Neural crest cell (in vitro differentiated cells): ENCODE measurements at regions not wholly inside any gene's neighbourhood (a gene's known extent, or its start where the extent isn't known, plus 50 kb on each side); places are given as distances from the start of the nearest gene placed in this dataset.
"Not testable (repeated sequence)": the region's sequence is repeated elsewhere in the genome, so short reads cannot be mapped to it uniquely, and the experiment has no call there.

ENCODE experiments used
- DNase-seq: peaks from one replicate; pipeline ENCODE4 v3.0.0; 2021; ENCODE audit warnings: low read depth, mixed read lengths, low spot score
- H3K27ac Mint-ChIP-seq: one replicate; pipeline ENCODE4 v1.8.0; 2021; ENCODE audit warnings: mild to moderate bottlenecking, mixed read lengths; ENCODE audit not compliant: unreplicated experiment
- H3K27me3 Mint-ChIP-seq: 2 replicates; pipeline ENCODE4 v1.8.0; 2021; ENCODE audit warnings: low read depth, mild to moderate bottlenecking, mixed read lengths
- H3K36me3 Mint-ChIP-seq: 2 replicates; pipeline ENCODE4 v1.8.0; 2021; ENCODE audit warnings: low read depth, mild to moderate bottlenecking, mixed read lengths
- H3K4me1 Mint-ChIP-seq: 2 replicates; pipeline ENCODE4 v1.8.0; 2021; ENCODE audit warnings: mixed read lengths
- H3K4me3 Mint-ChIP-seq: one replicate; pipeline ENCODE4 v1.8.0; 2021; ENCODE audit warnings: mild to moderate bottlenecking, mixed read lengths
- H3K9me3 Mint-ChIP-seq: 2 replicates; pipeline ENCODE4 v1.8.0; 2021; ENCODE audit warnings: mixed read lengths
- TF ChIP-seq, protein P1 (sequence below): fragments of 200-600 bp; sonication (generic); conservative IDR thresholded peaks from 2 replicates; pipeline ENCODE4 v1.5.0; 2021; ENCODE audit warnings: antibody characterized with exemption, mild to moderate bottlenecking

DNA sequence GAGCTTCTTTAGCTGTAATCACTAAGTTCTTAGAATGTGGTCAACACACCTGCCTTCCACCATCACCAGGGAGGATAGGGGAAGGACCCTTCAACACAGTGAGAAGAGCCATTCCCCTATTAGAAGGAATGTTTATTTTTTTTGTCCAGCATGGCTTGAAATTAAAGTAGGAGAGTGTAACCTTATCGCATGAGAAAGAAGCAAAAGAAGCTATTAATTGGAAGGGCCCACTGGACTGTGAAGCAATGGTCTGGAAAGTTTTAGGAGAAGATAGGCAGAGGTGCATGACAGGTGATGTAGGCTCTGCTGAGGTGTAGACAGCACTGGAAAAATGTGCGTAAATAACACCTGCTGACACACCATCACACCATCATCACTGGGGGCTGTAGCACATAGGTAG lies 1526.0 kb downstream of the MAT2B start:
- DNase-seq = no peak
- Mint-ChIP-seq H3K27me3 (no peaks in the 10 kb centered on the region), H3K9me3 (peaks cover 2% of the 10 kb centered on the region), H3K27ac (no peak overlapping the region), H3K4me3 (no peak overlapping the region), H3K36me3 (no peaks in the 10 kb centered on the region), H3K4me1 (no peaks in the 10 kb centered on the region)
- TF ChIP-seq, protein P1, sequence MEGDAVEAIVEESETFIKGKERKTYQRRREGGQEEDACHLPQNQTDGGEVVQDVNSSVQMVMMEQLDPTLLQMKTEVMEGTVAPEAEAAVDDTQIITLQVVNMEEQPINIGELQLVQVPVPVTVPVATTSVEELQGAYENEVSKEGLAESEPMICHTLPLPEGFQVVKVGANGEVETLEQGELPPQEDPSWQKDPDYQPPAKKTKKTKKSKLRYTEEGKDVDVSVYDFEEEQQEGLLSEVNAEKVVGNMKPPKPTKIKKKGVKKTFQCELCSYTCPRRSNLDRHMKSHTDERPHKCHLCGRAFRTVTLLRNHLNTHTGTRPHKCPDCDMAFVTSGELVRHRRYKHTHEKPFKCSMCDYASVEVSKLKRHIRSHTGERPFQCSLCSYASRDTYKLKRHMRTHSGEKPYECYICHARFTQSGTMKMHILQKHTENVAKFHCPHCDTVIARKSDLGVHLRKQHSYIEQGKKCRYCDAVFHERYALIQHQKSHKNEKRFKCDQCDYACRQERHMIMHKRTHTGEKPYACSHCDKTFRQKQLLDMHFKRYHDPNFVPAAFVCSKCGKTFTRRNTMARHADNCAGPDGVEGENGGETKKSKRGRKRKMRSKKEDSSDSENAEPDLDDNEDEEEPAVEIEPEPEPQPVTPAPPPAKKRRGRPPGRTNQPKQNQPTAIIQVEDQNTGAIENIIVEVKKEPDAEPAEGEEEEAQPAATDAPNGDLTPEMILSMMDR = no peak

DNA sequence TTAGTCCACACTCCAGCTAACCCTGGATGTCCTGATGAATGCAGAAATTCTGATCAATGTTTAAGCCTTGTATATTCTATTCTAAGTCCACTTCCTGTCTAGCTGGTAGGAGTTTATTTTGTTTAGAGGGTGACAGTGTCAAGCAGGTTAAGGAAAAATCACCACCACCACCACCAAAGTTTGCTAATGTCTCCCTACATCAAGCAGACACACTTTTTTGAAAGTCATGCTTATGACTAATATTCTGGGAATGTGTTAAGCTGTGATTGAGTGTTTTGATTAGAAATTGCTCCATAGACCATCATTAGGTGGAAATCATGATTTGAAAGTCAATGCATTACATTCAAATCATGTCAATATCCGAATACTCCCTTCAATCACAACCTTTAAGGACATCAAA lies 1530.1 kb downstream of the MAT2B start:
- no peak overlapping the region for H3K27ac Mint-ChIP-seq
- no peaks in the 10 kb centered on the region for H3K27me3 Mint-ChIP-seq
- no peaks in the 10 kb centered on the region for H3K4me1 Mint-ChIP-seq
- H3K4me3 Mint-ChIP-seq = no peak overlapping the region
- H3K9me3 Mint-ChIP-seq = no peaks in the 10 kb centered on the region
- TF ChIP-seq, protein P1 = no peak
- H3K36me3 Mint-ChIP-seq = no peaks in the 10 kb centered on the region
- DNase-seq = no peak

DNA sequence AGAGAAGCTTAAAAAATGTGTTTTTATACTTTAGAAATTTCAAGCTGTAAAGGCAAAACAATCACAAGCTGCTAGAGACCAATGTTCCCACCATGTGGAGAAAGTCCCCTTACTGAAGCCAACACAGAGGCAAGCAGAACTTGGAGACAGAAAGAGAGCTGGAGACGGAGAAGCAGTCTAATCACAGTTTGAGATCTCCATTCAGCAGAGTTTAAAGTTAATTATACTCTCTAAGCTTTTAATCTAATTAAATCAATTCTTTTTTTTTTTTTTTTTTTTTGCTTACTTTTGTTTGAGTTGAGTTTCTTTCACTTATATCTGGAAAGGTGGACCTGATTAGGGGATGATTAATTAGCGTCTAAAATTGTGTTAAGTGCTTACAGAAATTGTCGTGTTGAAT lies 1534.3 kb downstream of the MAT2B start:
- H3K36me3 Mint-ChIP-seq = no peaks in the 10 kb centered on the region
- no peaks in the 10 kb centered on the region for H3K27me3 Mint-ChIP-seq
- no peak for DNase-seq
- TF ChIP-seq, protein P1 = no peak
- peaks cover 7% of the 10 kb centered on the region for H3K9me3 Mint-ChIP-seq
- H3K4me3 Mint-ChIP-seq = no peak overlapping the region
- H3K27ac Mint-ChIP-seq = no peak overlapping the region
- no peaks in the 10 kb centered on the region for H3K4me1 Mint-ChIP-seq

DNA sequence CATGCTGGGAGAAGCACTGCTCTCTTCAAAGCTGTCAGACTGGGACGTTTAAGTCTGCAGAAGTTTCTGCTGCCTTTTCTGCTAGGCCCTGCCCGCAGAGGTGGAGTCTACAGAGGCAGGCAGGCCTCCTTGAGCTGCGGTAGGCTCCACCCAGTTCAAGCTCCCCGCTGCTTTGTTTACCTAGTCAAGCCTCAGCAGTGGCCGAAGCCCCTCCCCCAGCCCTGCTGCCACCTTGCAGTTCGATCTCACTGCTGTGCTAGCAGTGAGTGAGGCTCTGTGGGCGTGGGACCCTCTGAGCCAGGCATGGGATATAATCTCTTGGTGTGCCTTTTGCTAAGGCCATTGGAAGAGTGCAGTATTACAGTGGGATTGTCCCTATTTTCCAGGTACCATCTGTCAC lies 1540.5 kb downstream of the MAT2B start:
- not testable (repeated sequence) for DNase-seq

DNA sequence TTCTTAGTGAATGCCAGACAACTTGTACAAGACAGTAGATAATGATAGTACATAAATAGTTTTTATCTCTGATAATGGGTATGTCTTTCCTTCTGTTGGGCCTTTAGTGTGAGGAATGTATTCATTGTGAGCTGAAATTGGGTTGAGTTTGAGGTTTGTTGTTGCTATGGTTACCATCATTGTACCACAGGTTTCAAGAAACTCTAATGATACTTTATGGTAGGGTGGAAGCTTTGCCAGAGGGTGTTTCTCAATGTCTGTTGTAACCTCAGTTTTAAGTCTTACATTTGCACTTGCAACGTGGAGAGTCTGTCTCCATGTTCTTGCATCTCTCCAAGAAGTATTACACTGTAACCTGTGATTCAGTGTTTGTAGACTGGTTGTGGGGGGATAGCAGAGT lies 1550.1 kb downstream of the MAT2B start:
- Mint-ChIP-seq H3K9me3 (peaks cover 2% of the 10 kb centered on the region), H3K4me3 (no peak overlapping the region), H3K27ac (no peak overlapping the region), H3K4me1 (peaks cover 4% of the 10 kb centered on the region), H3K36me3 (no peaks in the 10 kb centered on the region), H3K27me3 (no peaks in the 10 kb centered on the region)
- TF ChIP-seq, protein P1 = no peak
- no peak for DNase-seq

More for the DNA sequence above, 1540.5 kb downstream of the MAT2B start:
- not testable (repeated sequence) for H3K9me3 Mint-ChIP-seq, H3K27me3 Mint-ChIP-seq, H3K36me3 Mint-ChIP-seq, H3K27ac Mint-ChIP-seq, H3K4me1 Mint-ChIP-seq, H3K4me3 Mint-ChIP-seq

DNA sequence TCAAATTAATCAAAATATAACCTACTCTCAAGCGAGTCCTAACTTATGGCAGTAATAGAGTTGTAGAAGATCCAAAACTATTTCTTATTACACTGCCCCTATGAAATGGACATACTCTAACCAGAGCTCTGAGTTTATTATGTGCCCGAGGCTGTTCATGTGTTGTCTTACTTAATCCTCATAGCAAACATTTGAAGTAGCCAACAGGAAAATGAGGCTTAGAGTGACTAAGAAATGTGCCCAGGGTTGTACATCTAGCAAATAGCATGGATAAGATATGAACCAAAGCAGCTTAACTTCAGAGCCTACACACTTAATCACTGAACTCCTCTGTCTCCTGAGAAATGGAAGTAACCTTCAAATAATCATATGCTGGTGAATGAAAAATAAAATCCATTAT lies 1551.7 kb downstream of the MAT2B start:
- TF ChIP-seq, protein P1 = no peak
- Mint-ChIP-seq H3K4me1 (peaks cover 4% of the 10 kb centered on the region), H3K9me3 (peaks cover 2% of the 10 kb centered on the region), H3K27ac (no peak overlapping the region), H3K4me3 (no peak overlapping the region), H3K36me3 (no peaks in the 10 kb centered on the region), H3K27me3 (no peaks in the 10 kb centered on the region)
- no peak for DNase-seq
